ENCODE measurements at regions not wholly inside any gene's neighbourhood (a gene's known extent, or its start where the extent isn't known, plus 50 kb on each side); places are given as distances from the start of the nearest gene placed in this dataset.

DNA sequence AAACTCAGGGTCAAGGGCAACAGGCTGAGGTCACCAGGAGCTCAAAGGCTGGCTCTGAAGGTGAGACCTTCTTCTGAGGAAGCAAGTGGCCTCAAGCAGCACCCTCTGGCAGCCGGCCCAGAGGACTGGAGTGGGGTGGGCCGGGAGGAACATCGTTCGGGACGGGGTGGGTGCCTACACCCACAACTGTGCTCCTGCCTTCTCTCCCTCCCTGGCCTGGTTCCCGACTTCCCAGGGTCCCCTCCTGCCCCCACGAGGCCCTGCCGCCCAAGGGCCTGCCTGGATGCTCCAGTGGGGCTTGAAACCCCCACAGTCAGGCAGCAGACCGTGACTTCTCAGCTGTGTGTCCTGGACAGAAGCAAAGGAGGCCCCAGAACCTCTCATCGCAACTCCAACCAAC is 195.7 kb downstream of the IGLL1 start:
- H3K27me3 ChIP-seq (ENCODE audit: insufficient read depth, low read length): no peaks in the 10 kb centered on the region
- H3K27ac ChIP-seq (ENCODE audit: low read depth, low read length, poor library complexity, severe bottlenecking): no peak overlapping the region
- no peak for TF ChIP-seq EZH2 (IDR thresholded peaks at IDR 0.05; ENCODE audit: borderline replicate concordance, low read length)
- TF ChIP-seq, protein P1, sequence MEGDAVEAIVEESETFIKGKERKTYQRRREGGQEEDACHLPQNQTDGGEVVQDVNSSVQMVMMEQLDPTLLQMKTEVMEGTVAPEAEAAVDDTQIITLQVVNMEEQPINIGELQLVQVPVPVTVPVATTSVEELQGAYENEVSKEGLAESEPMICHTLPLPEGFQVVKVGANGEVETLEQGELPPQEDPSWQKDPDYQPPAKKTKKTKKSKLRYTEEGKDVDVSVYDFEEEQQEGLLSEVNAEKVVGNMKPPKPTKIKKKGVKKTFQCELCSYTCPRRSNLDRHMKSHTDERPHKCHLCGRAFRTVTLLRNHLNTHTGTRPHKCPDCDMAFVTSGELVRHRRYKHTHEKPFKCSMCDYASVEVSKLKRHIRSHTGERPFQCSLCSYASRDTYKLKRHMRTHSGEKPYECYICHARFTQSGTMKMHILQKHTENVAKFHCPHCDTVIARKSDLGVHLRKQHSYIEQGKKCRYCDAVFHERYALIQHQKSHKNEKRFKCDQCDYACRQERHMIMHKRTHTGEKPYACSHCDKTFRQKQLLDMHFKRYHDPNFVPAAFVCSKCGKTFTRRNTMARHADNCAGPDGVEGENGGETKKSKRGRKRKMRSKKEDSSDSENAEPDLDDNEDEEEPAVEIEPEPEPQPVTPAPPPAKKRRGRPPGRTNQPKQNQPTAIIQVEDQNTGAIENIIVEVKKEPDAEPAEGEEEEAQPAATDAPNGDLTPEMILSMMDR (IDR thresholded peaks at IDR 0.05; ENCODE audit: low read length): no peak
- no peaks in the 10 kb centered on the region for H3K9me3 ChIP-seq (ENCODE audit: low read length)
- no peaks in the 10 kb centered on the region for H3K79me2 ChIP-seq (ENCODE audit: insufficient read depth, low read length)
- H4K20me1 ChIP-seq (ENCODE audit: insufficient read depth, low read length): no peaks in the 10 kb centered on the region
- H3F3A ChIP-seq (ENCODE audit: insufficient read depth, low read length): no peaks in the 10 kb centered on the region
- no peaks in the 10 kb centered on the region for H3K4me1 ChIP-seq (ENCODE audit: insufficient read depth, low read length, severe bottlenecking)
- no peak overlapping the region for H3K4me2 ChIP-seq (ENCODE audit: low read length)
- H3K4me3 ChIP-seq (ENCODE audit: low read depth, low read length, poor library complexity, severe bottlenecking): no peak overlapping the region
- H3K9me2 ChIP-seq (ENCODE audit: low read depth, low read length): no peaks in the 10 kb centered on the region
- H3K36me3 ChIP-seq (ENCODE audit: insufficient read depth, low read length): no peaks in the 10 kb centered on the region
- H2AFZ ChIP-seq (ENCODE audit: low read length): no peak overlapping the region
- no peak overlapping the region for H3K9ac ChIP-seq (ENCODE audit: low read length)

DNA sequence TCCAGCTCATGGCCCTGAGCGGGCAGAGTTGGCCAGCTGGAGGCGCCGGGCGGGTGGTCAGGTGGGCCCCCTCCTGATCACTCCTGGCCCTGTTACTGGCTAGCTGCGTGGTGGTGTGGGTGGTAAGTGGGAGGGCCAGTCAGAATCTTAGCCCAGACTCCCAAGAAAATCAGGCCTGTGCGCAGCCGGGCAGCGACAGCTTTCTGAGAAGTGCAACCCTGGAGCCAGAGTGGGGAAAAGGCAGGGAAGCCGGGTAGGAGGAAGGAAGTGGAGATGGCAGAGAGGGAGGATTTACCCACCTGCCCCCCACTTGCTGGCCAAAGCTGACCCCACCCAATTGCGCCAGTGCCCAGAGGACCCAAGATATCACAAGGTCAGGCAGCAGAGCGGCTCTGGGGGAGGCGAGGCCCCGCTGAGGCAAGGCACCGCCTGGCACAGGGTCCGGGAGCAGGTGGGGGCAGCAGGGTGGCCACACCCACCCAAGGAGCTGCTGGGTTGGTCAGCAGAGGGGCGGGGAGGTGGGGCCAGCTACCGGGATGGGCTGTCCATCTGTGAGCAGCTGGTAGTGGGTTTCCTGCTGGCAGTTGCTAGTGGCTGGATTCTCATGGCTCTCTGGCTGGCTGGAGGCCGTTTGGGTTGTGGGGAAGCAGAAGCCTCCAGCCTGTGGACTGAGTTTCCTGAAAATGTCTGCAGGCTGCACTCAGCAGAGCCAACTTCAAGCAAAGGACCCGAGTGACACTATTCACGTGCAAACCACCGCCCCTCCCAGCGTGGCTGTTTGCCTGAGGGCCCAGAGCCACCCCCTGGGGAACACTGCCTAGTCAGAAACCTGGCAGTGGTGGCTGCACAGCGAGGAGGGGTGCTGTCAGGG is 196.4 kb downstream of the IGLL1 start:
- no peak overlapping the region for H2AFZ ChIP-seq (ENCODE audit: low read length)
- H3K79me2 ChIP-seq (ENCODE audit: insufficient read depth, low read length): no peaks in the 10 kb centered on the region
- no peak overlapping the region for H3K27ac ChIP-seq (ENCODE audit: low read depth, low read length, poor library complexity, severe bottlenecking)
- H3F3A ChIP-seq (ENCODE audit: insufficient read depth, low read length): no peaks in the 10 kb centered on the region
- H3K36me3 ChIP-seq (ENCODE audit: insufficient read depth, low read length): no peaks in the 10 kb centered on the region
- no peaks in the 10 kb centered on the region for H3K27me3 ChIP-seq (ENCODE audit: insufficient read depth, low read length)
- H4K20me1 ChIP-seq (ENCODE audit: insufficient read depth, low read length): no peaks in the 10 kb centered on the region
- no peaks in the 10 kb centered on the region for H3K9me2 ChIP-seq (ENCODE audit: low read depth, low read length)
- no peak for TF ChIP-seq EZH2 (IDR thresholded peaks at IDR 0.05; ENCODE audit: borderline replicate concordance, low read length)
- TF ChIP-seq, protein P1 (IDR thresholded peaks at IDR 0.05; ENCODE audit: low read length): no peak
- no peak overlapping the region for H3K9ac ChIP-seq (ENCODE audit: low read length)
- no peaks in the 10 kb centered on the region for H3K9me3 ChIP-seq (ENCODE audit: low read length)
- H3K4me2 ChIP-seq (ENCODE audit: low read length): no peak overlapping the region
- no peak overlapping the region for H3K4me3 ChIP-seq (ENCODE audit: low read depth, low read length, poor library complexity, severe bottlenecking)
- H3K4me1 ChIP-seq (ENCODE audit: insufficient read depth, low read length, severe bottlenecking): no peaks in the 10 kb centered on the region

DNA sequence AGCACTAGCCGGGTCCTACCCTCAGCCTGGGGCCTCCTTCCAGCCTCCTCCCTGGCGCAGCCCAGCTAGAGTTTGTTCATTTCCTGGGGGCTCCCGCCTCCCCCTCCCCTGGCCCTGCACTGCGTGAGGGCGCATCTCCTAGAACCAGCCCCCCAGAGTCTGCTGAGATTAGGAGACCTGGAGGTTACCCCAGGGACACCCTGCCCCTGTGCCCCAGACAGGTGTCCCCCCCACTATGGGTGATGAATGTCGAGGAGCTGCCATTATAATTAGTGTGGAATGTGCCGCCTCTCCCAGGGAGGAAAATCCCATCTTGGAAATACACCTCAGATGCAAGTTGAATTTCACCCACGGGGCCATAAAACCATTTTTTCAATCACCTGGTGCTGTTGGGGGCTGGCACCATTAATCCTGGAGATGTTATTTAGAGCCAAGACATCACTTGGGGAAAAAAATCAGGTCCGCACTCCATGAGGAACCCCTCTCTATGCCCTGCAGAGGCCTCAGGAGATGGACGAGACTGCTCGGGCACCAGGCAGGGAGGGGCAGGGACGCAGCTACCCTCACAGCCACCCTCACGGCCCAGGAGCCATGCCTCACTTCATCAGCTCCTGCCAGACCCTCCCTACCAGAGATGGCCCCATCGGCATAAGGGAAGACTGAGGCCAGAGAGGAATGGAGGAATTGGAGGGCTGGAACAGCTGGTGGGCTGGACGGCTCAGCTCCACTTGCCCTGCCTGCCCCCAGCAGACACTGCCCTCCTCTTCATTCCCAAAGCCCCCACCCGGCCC is 197.5 kb downstream of the IGLL1 start:
- no peaks in the 10 kb centered on the region for H3K9me3 ChIP-seq (ENCODE audit: low read length)
- H3K4me2 ChIP-seq (ENCODE audit: low read length): no peak overlapping the region
- H3K4me3 ChIP-seq (ENCODE audit: low read depth, low read length, poor library complexity, severe bottlenecking): no peak overlapping the region
- H3F3A ChIP-seq (ENCODE audit: insufficient read depth, low read length): no peaks in the 10 kb centered on the region
- H4K20me1 ChIP-seq (ENCODE audit: insufficient read depth, low read length): no peaks in the 10 kb centered on the region
- H3K36me3 ChIP-seq (ENCODE audit: insufficient read depth, low read length): no peaks in the 10 kb centered on the region
- H3K9ac ChIP-seq (ENCODE audit: low read length): no peak overlapping the region
- TF ChIP-seq, protein P1 (IDR thresholded peaks at IDR 0.05; ENCODE audit: low read length): no peak
- TF ChIP-seq EZH2 (IDR thresholded peaks at IDR 0.05; ENCODE audit: borderline replicate concordance, low read length): no peak
- H3K4me1 ChIP-seq (ENCODE audit: insufficient read depth, low read length, severe bottlenecking): no peaks in the 10 kb centered on the region
- H3K79me2 ChIP-seq (ENCODE audit: insufficient read depth, low read length): no peaks in the 10 kb centered on the region
- H3K9me2 ChIP-seq (ENCODE audit: low read depth, low read length): no peaks in the 10 kb centered on the region
- H3K27ac ChIP-seq (ENCODE audit: low read depth, low read length, poor library complexity, severe bottlenecking): no peak overlapping the region
- no peak overlapping the region for H2AFZ ChIP-seq (ENCODE audit: low read length)
- H3K27me3 ChIP-seq (ENCODE audit: insufficient read depth, low read length): no peaks in the 10 kb centered on the region

Data from OCI-LY1 (cell line).